ENCODE measurements at regions not wholly inside any gene's neighbourhood (a gene's known extent, or its start where the extent isn't known, plus 50 kb on each side); places are given as distances from the start of the nearest gene placed in this dataset.

DNA sequence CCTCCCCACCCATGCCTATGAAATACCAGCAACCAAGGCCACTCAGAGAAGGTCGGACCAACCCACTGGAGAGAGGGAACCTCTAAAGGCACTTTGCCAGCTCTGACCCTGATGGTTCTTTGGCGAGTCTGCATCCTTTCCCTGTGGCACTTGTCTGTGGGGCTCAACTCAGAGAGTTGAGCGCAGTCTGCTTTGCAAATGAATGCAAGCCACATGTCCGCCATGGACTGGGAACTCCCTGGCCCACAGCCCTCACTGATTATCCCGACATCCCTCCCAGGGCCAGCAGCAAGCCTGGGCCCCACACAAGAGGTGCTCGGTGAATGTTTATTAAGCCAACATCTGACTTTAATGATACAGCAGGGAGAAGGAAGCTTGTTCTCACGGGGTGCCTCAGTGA is 55.5 kb upstream of the HES1 start:
- TF ChIP-seq, protein P1, sequence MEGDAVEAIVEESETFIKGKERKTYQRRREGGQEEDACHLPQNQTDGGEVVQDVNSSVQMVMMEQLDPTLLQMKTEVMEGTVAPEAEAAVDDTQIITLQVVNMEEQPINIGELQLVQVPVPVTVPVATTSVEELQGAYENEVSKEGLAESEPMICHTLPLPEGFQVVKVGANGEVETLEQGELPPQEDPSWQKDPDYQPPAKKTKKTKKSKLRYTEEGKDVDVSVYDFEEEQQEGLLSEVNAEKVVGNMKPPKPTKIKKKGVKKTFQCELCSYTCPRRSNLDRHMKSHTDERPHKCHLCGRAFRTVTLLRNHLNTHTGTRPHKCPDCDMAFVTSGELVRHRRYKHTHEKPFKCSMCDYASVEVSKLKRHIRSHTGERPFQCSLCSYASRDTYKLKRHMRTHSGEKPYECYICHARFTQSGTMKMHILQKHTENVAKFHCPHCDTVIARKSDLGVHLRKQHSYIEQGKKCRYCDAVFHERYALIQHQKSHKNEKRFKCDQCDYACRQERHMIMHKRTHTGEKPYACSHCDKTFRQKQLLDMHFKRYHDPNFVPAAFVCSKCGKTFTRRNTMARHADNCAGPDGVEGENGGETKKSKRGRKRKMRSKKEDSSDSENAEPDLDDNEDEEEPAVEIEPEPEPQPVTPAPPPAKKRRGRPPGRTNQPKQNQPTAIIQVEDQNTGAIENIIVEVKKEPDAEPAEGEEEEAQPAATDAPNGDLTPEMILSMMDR (IDR thresholded peaks at IDR 0.05) = no peak
- no peak for TF ChIP-seq POLR2AphosphoS5 (IDR thresholded peaks at IDR 0.05)
- no peak for TF ChIP-seq POLR2A (IDR thresholded peaks at IDR 0.05)

Measured in prostate gland (tissue), 2 donors.